Central memory CD8-positive, alpha-beta T cell (primary cell): ENCODE measurements at regions not wholly inside any gene's neighbourhood (a gene's known extent, or its start where the extent isn't known, plus 50 kb on each side); places are given as distances from the start of the nearest gene placed in this dataset.
"Not testable (repeated sequence)": the region's sequence is repeated elsewhere in the genome, so short reads cannot be mapped to it uniquely, and the experiment has no call there.

ENCODE experiments used
- ATAC-seq: fragments of 150-1000 bp; cut with Tn5 transposase; replicated peaks from 2 replicates; pipeline ENCODE4 v1.10.0; 2022; ENCODE audit warnings: mild to moderate bottlenecking, moderate FRiP score, moderate number of reproducible peaks; ENCODE audit not compliant: poor library complexity, severe bottlenecking; ENCODE audit errors: extremely low read depth
- DNase-seq, 2 donors: peaks; one replicate each; pipeline ENCODE4 v3.0.0; 2021; ENCODE audit warnings: low spot score in 2 of 2
- H3K27ac Mint-ChIP-seq: one replicate; pipeline ENCODE4 v1.8.0; 2022; ENCODE audit warnings: low read depth, mild to moderate bottlenecking, moderate library complexity, mixed read lengths
- H3K27me3 Mint-ChIP-seq: one replicate; pipeline ENCODE4 v1.8.0; 2022; ENCODE audit warnings: mixed read lengths
- H3K36me3 Mint-ChIP-seq: one replicate; pipeline ENCODE4 v1.8.0; 2022; ENCODE audit warnings: mild to moderate bottlenecking, moderate library complexity, mixed read lengths; ENCODE audit not compliant: insufficient read depth
- H3K4me1 Mint-ChIP-seq: one replicate; pipeline ENCODE4 v1.8.0; 2022; ENCODE audit warnings: mixed read lengths
- H3K4me3 Mint-ChIP-seq: one replicate; pipeline ENCODE4 v1.8.0; 2022; ENCODE audit warnings: mild to moderate bottlenecking, moderate library complexity, mixed read lengths
- H3K9me3 Mint-ChIP-seq: one replicate; pipeline ENCODE4 v1.8.0; 2022; ENCODE audit warnings: mixed read lengths

DNA sequence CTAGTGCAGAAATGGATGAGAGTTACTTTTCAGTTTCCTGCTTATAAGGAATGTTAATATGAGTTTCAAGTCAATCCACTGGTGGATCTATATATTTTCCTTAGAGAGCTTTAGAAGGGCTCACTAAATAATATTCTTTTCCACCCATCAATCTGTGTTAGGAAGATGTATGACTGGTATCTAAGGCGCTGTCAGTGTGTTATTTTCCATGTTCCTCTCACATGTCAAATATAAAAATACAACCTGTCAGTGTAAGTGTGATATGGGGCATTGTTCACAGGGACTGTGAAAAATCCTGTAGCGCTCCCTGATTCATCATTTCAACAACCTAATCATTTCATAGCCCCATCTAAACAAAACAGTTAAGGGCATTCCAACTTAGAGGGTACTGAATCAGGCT is 203.1 kb downstream of the TMEM26 start:
- peaks cover 6% of the 10 kb centered on the region for H3K9me3 Mint-ChIP-seq
- H3K27ac Mint-ChIP-seq, result no peak overlapping the region
- no peak for ATAC-seq
- peaks cover 24% of the 10 kb centered on the region for H3K27me3 Mint-ChIP-seq
- H3K4me1 Mint-ChIP-seq, result no peaks in the 10 kb centered on the region
- H3K4me3 Mint-ChIP-seq, result no peak overlapping the region
- no peaks in the 10 kb centered on the region for H3K36me3 Mint-ChIP-seq
- no peak for DNase-seq

DNA sequence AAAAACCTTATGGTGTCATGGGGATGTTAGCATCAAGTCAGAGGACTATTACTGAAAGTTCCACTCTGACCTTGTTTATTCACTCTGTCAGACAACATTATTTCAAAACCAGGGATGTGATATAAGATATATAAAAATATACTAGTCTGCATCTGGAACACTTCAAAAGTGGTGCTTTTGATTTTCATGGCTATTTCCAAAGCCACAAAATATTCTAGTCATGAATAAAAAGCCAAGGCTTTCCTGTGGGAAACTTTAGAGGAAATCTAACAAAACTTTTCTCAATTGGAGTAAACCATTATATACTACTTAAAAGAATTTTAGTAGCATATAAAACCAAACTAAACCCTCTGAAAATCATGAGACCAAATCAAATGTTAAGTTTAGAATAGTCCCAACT is 205.2 kb downstream of the TMEM26 start:
- H3K4me3 Mint-ChIP-seq, result no peak overlapping the region
- H3K27me3 Mint-ChIP-seq, result peaks cover 3% of the 10 kb centered on the region
- no peak overlapping the region for H3K27ac Mint-ChIP-seq
- H3K36me3 Mint-ChIP-seq, result no peaks in the 10 kb centered on the region
- DNase-seq, result no peak
- H3K9me3 Mint-ChIP-seq, result no peaks in the 10 kb centered on the region
- H3K4me1 Mint-ChIP-seq, result no peaks in the 10 kb centered on the region
- ATAC-seq, result no peak

GRCh38 chr10:61244261-61244775 is 208.9 kb downstream of the TMEM26 start:
- Mint-ChIP-seq H3K4me1 (no peaks in the 10 kb centered on the region), H3K4me3 (no peak overlapping the region), H3K36me3 (no peaks in the 10 kb centered on the region), H3K27me3 (no peaks in the 10 kb centered on the region), H3K9me3 (no peaks in the 10 kb centered on the region), H3K27ac (no peak overlapping the region)
- DNase-seq, result no peak
- no peak for ATAC-seq

- no peak for DNase-seq
- H3K9me3 Mint-ChIP-seq, result peaks cover under 1% of the 10 kb centered on the region
- no peak overlapping the region for H3K4me3 Mint-ChIP-seq
- no peaks in the 10 kb centered on the region for H3K36me3 Mint-ChIP-seq
- no peak for ATAC-seq
- H3K4me1 Mint-ChIP-seq, result no peaks in the 10 kb centered on the region
- H3K27me3 Mint-ChIP-seq, result peaks cover 13% of the 10 kb centered on the region
- H3K27ac Mint-ChIP-seq, result no peak overlapping the region
Measured at GRCh38 chr10:61232780-61233179, 220.4 kb downstream of the TMEM26 start.

GRCh38 chr10:61225939-61226338 is 227.2 kb downstream of the TMEM26 start:
- Mint-ChIP-seq H3K27me3 (no peaks in the 10 kb centered on the region), H3K9me3 (peaks cover 22% of the 10 kb centered on the region), H3K4me1 (no peaks in the 10 kb centered on the region), H3K36me3 (no peaks in the 10 kb centered on the region), H3K27ac (no peak overlapping the region), H3K4me3 (no peak overlapping the region)
- ATAC-seq (no peak), DNase-seq (no peak)

GRCh38 chr10:61223576-61223975 is 229.6 kb downstream of the TMEM26 start:
- no peak for DNase-seq
- no peaks in the 10 kb centered on the region for H3K4me1 Mint-ChIP-seq
- no peak overlapping the region for H3K4me3 Mint-ChIP-seq
- no peaks in the 10 kb centered on the region for H3K27me3 Mint-ChIP-seq
- no peak for ATAC-seq
- no peaks in the 10 kb centered on the region for H3K36me3 Mint-ChIP-seq
- no peak overlapping the region for H3K27ac Mint-ChIP-seq
- peaks cover 22% of the 10 kb centered on the region for H3K9me3 Mint-ChIP-seq

GRCh38 chr10:61219696-61220095 is 233.5 kb downstream of the TMEM26 start:
- Mint-ChIP-seq H3K27ac (no peak overlapping the region), H3K4me3 (no peak overlapping the region), H3K9me3 (peaks cover 4% of the 10 kb centered on the region), H3K36me3 (no peaks in the 10 kb centered on the region), H3K27me3 (no peaks in the 10 kb centered on the region), H3K4me1 (no peaks in the 10 kb centered on the region)
- DNase-seq (no peak), ATAC-seq (no peak)

DNA sequence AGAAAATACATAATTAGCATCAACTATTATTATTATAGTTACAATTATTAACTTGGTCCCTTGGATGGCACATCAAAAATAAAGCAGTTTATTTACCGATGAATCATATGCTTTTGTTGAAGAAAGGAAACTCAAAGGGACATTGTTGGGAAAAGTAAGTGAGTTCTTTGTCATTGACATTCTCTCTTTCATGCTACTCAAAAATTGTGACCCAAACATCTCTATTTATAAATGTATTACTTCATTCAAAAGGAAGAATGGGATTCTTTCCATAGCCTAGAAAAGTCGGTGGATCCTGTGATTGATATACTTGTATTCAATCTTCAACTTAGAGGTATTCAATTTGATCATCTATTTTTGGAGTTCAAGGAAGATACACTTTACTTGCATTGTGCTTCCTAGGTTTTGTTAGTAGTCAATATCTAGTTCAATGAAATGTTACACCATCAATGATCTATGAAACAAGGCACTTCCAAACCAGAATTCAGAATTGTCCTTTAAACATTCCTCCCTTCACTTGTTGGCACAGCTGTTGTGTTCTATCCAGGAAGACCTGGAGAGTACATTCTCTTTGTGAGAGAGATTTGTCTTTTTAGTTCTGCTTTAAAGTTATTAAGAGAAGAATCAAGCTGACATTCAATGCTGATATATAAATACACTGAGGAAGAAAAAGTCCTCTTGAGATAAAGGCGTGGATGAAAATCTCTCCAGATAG is 235.2 kb downstream of the TMEM26 start:
- no peak for DNase-seq
- no peaks in the 10 kb centered on the region for H3K27me3 Mint-ChIP-seq
- H3K27ac Mint-ChIP-seq, result no peak overlapping the region
- no peaks in the 10 kb centered on the region for H3K36me3 Mint-ChIP-seq
- no peak for ATAC-seq
- H3K4me1 Mint-ChIP-seq, result no peaks in the 10 kb centered on the region
- H3K4me3 Mint-ChIP-seq, result no peak overlapping the region
- H3K9me3 Mint-ChIP-seq, result no peaks in the 10 kb centered on the region

DNA sequence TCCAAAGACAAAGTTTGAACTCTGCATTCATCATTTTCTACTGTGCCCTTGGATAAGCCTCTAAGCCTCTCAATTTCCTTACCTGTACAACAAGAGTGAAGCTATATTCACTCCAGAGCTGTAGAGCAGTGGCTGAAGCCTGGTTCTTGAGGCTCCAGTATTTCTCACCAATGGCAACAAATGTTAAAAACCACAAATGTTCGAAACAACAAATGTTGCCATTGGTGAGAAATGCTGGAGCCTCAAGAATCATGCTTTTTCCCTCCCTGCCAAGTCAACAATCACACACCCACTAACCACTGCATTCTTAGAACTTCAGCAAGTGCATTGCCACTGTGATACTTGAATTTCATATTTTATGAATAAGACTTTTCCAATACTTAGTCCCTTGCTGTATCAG is 237.9 kb downstream of the TMEM26 start:
- Mint-ChIP-seq H3K36me3 (no peaks in the 10 kb centered on the region), H3K27me3 (no peaks in the 10 kb centered on the region), H3K4me1 (no peaks in the 10 kb centered on the region), H3K27ac (no peak overlapping the region), H3K9me3 (no peaks in the 10 kb centered on the region), H3K4me3 (no peak overlapping the region)
- DNase-seq, result no peak
- no peak for ATAC-seq

DNA sequence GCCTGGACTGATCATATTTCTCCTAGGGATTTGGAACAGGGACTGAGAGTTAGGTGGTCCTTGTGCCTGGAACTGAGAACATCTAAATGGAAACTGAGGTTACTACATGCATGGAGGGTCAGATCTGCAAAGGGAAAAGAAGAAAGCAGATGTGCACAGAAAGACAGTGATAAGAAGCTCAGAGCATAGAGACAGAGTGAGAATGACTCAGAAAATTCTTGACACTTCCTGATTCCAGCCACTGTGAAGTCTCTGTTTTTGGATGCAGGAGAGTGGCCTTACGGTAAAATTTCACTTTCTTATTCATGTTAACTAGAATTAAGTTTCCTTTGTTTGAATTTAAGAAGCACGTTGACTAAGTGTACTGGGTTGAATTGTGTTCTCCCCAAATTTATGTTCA is 241.7 kb downstream of the TMEM26 start:
- Mint-ChIP-seq H3K4me1 (no peaks in the 10 kb centered on the region), H3K27ac (no peak overlapping the region), H3K27me3 (no peaks in the 10 kb centered on the region), H3K36me3 (no peaks in the 10 kb centered on the region), H3K9me3 (no peaks in the 10 kb centered on the region), H3K4me3 (no peak overlapping the region)
- ATAC-seq, result no peak
- no peak for DNase-seq

DNA sequence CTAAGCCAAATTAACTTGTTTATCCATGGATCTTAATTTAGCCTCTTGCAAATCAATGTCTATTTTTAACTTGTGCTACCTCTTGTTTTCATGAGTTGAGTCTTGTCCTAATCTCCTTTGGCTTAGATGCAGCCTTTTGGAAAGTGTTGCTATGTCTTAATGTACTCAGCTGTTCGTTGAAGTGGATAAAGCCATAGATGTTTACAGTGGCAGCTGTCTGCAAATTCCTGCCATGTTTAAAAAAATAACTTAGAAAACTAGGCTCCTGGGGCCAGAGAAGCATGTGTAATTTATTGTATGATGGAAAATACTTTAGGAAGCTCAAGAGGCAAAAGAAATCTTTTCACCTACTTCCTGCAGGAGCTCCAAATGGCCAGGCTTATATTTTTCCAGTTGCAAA is 253.1 kb upstream of the RHOBTB1 start:
- Mint-ChIP-seq H3K36me3 (peaks cover 4% of the 10 kb centered on the region), H3K27me3 (no peaks in the 10 kb centered on the region), H3K27ac (no peak overlapping the region), H3K4me3 (no peak overlapping the region), H3K4me1 (no peaks in the 10 kb centered on the region), H3K9me3 (peaks cover 21% of the 10 kb centered on the region)
- no peak for ATAC-seq
- DNase-seq, result no peak

DNA sequence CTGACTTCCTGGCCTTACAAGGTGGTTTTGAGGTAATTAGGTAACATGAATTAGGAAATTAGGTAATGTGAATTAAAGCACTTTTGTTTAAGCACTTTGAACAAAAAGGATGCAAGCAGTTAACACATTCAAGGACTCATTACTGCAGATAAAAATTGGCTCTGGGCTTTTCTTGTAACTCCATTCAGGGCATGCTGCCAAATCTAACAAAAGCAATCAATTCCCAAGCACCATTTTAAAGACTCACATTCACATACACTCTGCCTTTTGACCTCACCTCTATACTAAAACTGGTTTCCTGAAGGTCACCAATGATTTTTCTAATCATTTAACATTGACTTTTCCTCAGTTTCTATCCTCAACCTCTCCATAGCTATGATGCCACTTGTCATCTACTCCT is 251.2 kb upstream of the RHOBTB1 start:
- ATAC-seq (no peak), DNase-seq (no peak)
- Mint-ChIP-seq H3K9me3 (peaks cover 21% of the 10 kb centered on the region), H3K4me3 (no peak overlapping the region), H3K27ac (no peak overlapping the region), H3K36me3 (peaks cover 4% of the 10 kb centered on the region), H3K4me1 (no peaks in the 10 kb centered on the region), H3K27me3 (no peaks in the 10 kb centered on the region)

DNA sequence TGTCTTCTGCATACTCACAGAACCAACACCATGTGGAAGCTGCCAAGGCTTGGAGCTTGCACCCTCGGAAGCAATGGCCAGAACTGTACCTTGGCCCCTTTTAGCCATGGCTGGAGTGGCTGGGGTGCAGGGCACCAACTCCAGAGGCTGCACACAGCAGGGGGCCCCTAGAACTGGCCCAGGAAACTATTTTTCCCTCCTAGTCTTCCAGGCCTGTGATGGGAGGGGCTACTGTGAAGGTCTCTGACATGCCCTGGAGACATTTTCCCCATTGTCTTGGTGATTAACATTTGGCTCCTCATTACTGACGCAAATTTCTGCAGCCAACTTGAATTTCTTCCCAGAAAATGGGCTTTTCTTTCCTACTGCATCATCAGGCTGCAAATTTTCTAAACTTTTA is 248.6 kb upstream of the RHOBTB1 start:
- H3K27ac Mint-ChIP-seq, H3K36me3 Mint-ChIP-seq, ATAC-seq, H3K4me1 Mint-ChIP-seq, DNase-seq, H3K27me3 Mint-ChIP-seq, H3K4me3 Mint-ChIP-seq: not testable (repeated sequence)
- H3K9me3 Mint-ChIP-seq, result peaks cover 21% of the 10 kb centered on the region
